HepG2 (cell line): ENCODE measurements at regions not wholly inside any gene's neighbourhood (a gene's known extent, or its start where the extent isn't known, plus 50 kb on each side); places are given as distances from the start of the nearest gene placed in this dataset.

Experiments
- ATAC-seq: fragments of 200-7000 bp; cut with Tn5 transposase; 3 replicates; pipeline ENCODE4 v1.9.1; 2020; ENCODE audit warnings: mild to moderate bottlenecking, moderate library complexity
- BruUV-seq: library from RNA; stranded (reverse); fragments of 400-500 nt; replicated peaks from 2 replicates; lab custom pipeline; 2021; lab: Mats Ljungman, UMichigan
- CTCF ChIA-PET: fragments of 300-600 bp; formaldehyde crosslinking; extraction: SDS; loops from one replicate; lab custom pipeline; 2021; ENCODE audit warnings: low total read pairs, inconsistent platforms, low intra/inter-chr PET ratio; lab: Yijun Ruan, JAX
- POLR2A ChIA-PET: fragments of 350-600 bp; sonication (Branson Sonifier 250); formaldehyde crosslinking; loops from one replicate; lab custom pipeline; 2020; ENCODE audit warnings: antibody characterized with exemption, inconsistent platforms; lab: Yijun Ruan, JAX
- DNase-seq: peaks from one replicate; pipeline ENCODE4 v3.0.0-alpha.2; 2015; ENCODE audit warnings: low spot score
- FAIRE-seq: peaks from 3 replicates; lab custom pipeline; 2011; peaks lifted over from hg19 to GRCh38; lab: Jason Lieb, UNC
- H2AFZ ChIP-seq: one replicate; pipeline ENCODE4 v1.6.1; 2011; ENCODE audit warnings: low read length, inconsistent platforms
- H3K27ac ChIP-seq: fragments of 300-600 bp; 3 replicates; pipeline ENCODE4 v1.8.0; 2011; ENCODE audit warnings: mixed run types, mild to moderate bottlenecking, mixed read lengths, low read length, inconsistent platforms; ENCODE audit not compliant: insufficient read depth; ENCODE audit errors: extremely low read length
- H3K27me3 ChIP-seq, 2 experiments: fragments of 200-600 bp in 1 of 2; 2 replicates in 1 of 2; 3 replicates in 1 of 2; pipeline versions ENCODE4 v1.6.0 to v1.8.0; 2011; ENCODE audit warnings: low read length in 2 of 2, mild to moderate bottlenecking in 2 of 2, moderate library complexity in 2 of 2, inconsistent platforms in 1 of 2; ENCODE audit not compliant: insufficient read depth in 2 of 2, control insufficient read depth in 1 of 2
- H3K36me3 ChIP-seq, 2 experiments: fragments of 200-600 bp in 1 of 2; replicated peaks in 1 of 2; 2 replicates in 1 of 2; 3 replicates in 1 of 2; pipeline versions ENCODE4 v1.5.1 to v1.8.0; 2011; ENCODE audit warnings: low read length in 2 of 2, inconsistent platforms in 1 of 2; ENCODE audit not compliant: insufficient read depth in 2 of 2, control insufficient read depth in 1 of 2
- H3K4me1 ChIP-seq: 2 replicates; pipeline ENCODE4 v1.5.1; 2012; ENCODE audit warnings: low read length, inconsistent platforms; ENCODE audit not compliant: insufficient read depth
- H3K4me2 ChIP-seq: 2 replicates; pipeline ENCODE4 v1.6.0; 2011; ENCODE audit warnings: low read depth, low read length, inconsistent platforms
- H3K4me3 ChIP-seq, 3 experiments: fragments of 200-600 bp in 1 of 3; sonication (generic), shearing (Covaris generic) in 1 of 3; replicated peaks in 1 of 3; 2 replicates each; pipeline ENCODE4 v1.5.1; 2011 to 2016; ENCODE audit warnings: low read length in 3 of 3, inconsistent platforms in 2 of 3, low read depth in 2 of 3, mild to moderate bottlenecking in 2 of 3, control low read depth in 1 of 3, mixed read lengths in 1 of 3; ENCODE audit not compliant: insufficient read depth in 1 of 3
- H3K79me2 ChIP-seq: one replicate; pipeline ENCODE4 v1.6.1; 2011; ENCODE audit warnings: low read length, inconsistent platforms; ENCODE audit not compliant: insufficient read depth
- H3K9ac ChIP-seq: 2 replicates; pipeline ENCODE4 v1.6.0; 2011; ENCODE audit warnings: mild to moderate bottlenecking, low read depth, low read length, inconsistent platforms; ENCODE audit not compliant: insufficient read depth
- H3K9me3 ChIP-seq: 2 replicates; pipeline ENCODE4 v1.5.1; 2012; ENCODE audit warnings: mild to moderate bottlenecking, low read length
- H4K20me1 ChIP-seq: 2 replicates; pipeline ENCODE4 v1.6.0; 2011; ENCODE audit warnings: inconsistent platforms, mild to moderate bottlenecking, low read length, moderate library complexity; ENCODE audit not compliant: insufficient read depth
- BCL6 ChIP-seq: IDR thresholded peaks from 2 replicates; pipeline ENCODE4 v1.6.1; 2016; ENCODE audit warnings: missing genetic modification reagents, missing compliant biosample characterization
- GABPB1 ChIP-seq: IDR thresholded peaks from 2 replicates; pipeline ENCODE4 v1.6.1; 2016; ENCODE audit warnings: mild to moderate bottlenecking, missing genetic modification reagents, moderate library complexity, missing compliant biosample characterization
- KDM1A ChIP-seq: IDR thresholded peaks from 2 replicates; pipeline ENCODE4 v1.6.1; 2016; ENCODE audit warnings: missing compliant biosample characterization
- NR1H2 ChIP-seq: sonication (generic); formaldehyde crosslinking; IDR thresholded peaks from 2 replicates; pipeline ENCODE4 v1.8.1; 2022; ENCODE audit warnings: low read depth, missing genetic modification reagents, borderline replicate concordance
- PRPF4 ChIP-seq: fragments of 200-400 bp; formaldehyde crosslinking; IDR thresholded peaks from 2 replicates; pipeline ENCODE4 v1.6.1; 2016; ENCODE audit warnings: low read length, low read depth; ENCODE audit not compliant: poor library complexity, severe bottlenecking
- SETDB1 ChIP-seq: sonication (generic); formaldehyde crosslinking; IDR thresholded peaks from 2 replicates; pipeline ENCODE4 v1.5.1; 2020; ENCODE audit warnings: missing genetic modification reagents, mild to moderate bottlenecking, borderline replicate concordance
- TARDBP ChIP-seq: sonication (generic); formaldehyde crosslinking; IDR thresholded peaks from 2 replicates; pipeline ENCODE4 v1.8.0; 2022; ENCODE audit warnings: mild to moderate bottlenecking, missing genetic modification reagents
- ZNF138 ChIP-seq: sonication (generic); formaldehyde crosslinking; IDR thresholded peaks from 2 replicates; pipeline ENCODE4 v1.5.0; 2020; ENCODE audit warnings: mild to moderate bottlenecking, low read depth, missing genetic modification reagents
- ZNF878 ChIP-seq: sonication (generic); formaldehyde crosslinking; IDR thresholded peaks from 2 replicates; pipeline ENCODE4 v1.8.1; 2023; ENCODE audit warnings: mild to moderate bottlenecking, missing genetic modification reagents, moderate library complexity
- WGBS: methylation state at CpG from one replicate; pipeline ENCODE4 v1.1.6; 2017; ENCODE audit warnings: low lambda C conversion rate; 5-methylcytosine and 5-hydroxymethylcytosine counted together
- in situ Hi-C: cut with HindIII; loops from 2 replicates; pipeline ENCODE4 v1.10.0; 2017; ENCODE audit warnings: low pct_unique_long_range_greater_than_20kb; ENCODE audit not compliant: extremely low pct_ligation_motif_present
- intact Hi-C: fragments of 100-400 bp; cut with micrococcal nuclease; formaldehyde crosslinking; loops from one replicate; pipeline ENCODE4 v1.10.0; 2022; ENCODE audit not compliant: unreplicated experiment
- TF ChIP-seq, protein P1 (sequence below): sonication (generic); formaldehyde crosslinking; IDR thresholded peaks from 2 replicates; pipeline ENCODE4 v1.4.0; 2020; ENCODE audit warnings: mild to moderate bottlenecking, missing genetic modification reagents
- TF ChIP-seq, protein P2 (sequence below): sonication (generic); formaldehyde crosslinking; IDR thresholded peaks from 2 replicates; pipeline ENCODE4 v1.8.1; 2023; ENCODE audit warnings: mild to moderate bottlenecking, inconsistent platforms, moderate library complexity, missing genetic modification reagents, borderline replicate concordance
- TF ChIP-seq, protein P3 (sequence below): sonication (generic); formaldehyde crosslinking; IDR thresholded peaks from 2 replicates; pipeline ENCODE4 v1.4.0; 2020; ENCODE audit warnings: missing genetic modification reagents

DNA sequence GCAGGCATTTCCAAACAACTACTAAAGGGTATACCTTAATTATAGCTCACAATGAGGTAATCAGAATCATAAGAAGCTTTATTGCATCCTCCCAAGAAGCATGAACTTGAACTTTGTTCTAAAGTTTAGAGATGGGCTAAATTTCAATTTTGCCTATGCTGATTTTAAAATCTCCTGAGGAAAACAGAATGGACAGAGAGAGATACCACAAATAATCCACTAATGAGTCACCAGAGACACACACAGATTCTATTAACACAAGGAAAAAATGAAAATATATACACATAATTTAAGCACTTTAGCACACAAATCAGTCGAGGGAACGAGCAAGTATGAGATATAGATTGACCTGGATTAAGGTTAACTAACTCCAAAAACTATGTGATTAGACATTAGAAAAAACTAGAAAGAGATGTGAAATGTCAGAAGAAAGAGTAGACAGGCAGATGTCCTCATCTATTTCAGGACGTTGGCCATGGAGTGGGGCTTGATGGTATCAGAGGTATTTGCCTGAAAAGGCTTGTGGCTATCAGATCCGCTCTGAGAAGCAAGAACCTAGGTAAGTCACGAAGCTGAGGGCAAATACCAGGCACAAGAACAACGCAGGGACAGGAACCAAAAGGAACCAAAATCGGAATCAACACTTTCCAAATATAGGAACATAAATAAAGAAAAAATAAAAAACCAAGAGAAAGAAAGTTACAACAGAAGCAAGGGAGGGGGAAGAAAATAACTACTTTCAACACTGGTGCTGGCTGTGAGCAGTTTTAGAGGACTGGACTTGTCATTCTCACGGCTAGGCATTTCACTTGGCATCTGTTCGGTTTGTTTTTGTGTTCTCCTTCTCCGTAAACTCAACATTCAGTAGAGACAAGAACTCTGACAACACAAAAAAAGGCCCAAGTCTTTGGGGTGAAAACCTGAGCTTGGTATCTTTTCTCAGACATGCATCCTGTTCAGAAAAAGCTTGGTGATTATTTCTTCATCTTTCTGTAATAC lies 294.6 kb upstream of the PUM3 start:
- Histone ChIP-seq H3K4me2 (no peak overlapping the region), H3K9me3 (peaks cover 7% of the 10 kb centered on the region; the same call in 1 of the 2 replicates), H2AFZ (no peak overlapping the region), H3K36me3 (no peaks in the 10 kb centered on the region), H3K79me2 (no peaks in the 10 kb centered on the region), H3K27ac (no peak overlapping the region), H3K9ac (no peak overlapping the region), H3K27me3 (no peaks in the 10 kb centered on the region), H4K20me1 (no peaks in the 10 kb centered on the region), H3K4me3 (no peak overlapping the region), H3K4me1 (0 out of 2 replicates have a peak, but pooled peaks cover 14% of the 10 kb centered on the region)
- BruUV-seq = no TSS peak
- in situ Hi-C loops (no loop called here), intact Hi-C loops (no loop called here)
- ChIA-PET POLR2A (no interaction called here), CTCF (no interaction called here)
- FAIRE-seq (no peak), DNase-seq (no peak), ATAC-seq (no peak)
- WGBS = 34% methylated on average over 10 of the region's 10 CpGs
- TF ChIP-seq KDM1A (no peak), PRPF4 (no peak), ZNF878 (CRISPR knock-in tag) (no peak), TARDBP (CRISPR knock-in tag) (no peak), GABPB1 (no peak), NR1H2 (CRISPR knock-in tag) (no peak), ZNF138 (CRISPR knock-in tag) (no peak), SETDB1 (CRISPR knock-in tag) (no peak), BCL6 (CRISPR knock-in tag) (no peak)
- TF ChIP-seq, protein P1, sequence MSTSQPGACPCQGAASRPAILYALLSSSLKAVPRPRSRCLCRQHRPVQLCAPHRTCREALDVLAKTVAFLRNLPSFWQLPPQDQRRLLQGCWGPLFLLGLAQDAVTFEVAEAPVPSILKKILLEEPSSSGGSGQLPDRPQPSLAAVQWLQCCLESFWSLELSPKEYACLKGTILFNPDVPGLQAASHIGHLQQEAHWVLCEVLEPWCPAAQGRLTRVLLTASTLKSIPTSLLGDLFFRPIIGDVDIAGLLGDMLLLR (CRISPR knock-in tag) = no peak
- TF ChIP-seq, protein P2, sequence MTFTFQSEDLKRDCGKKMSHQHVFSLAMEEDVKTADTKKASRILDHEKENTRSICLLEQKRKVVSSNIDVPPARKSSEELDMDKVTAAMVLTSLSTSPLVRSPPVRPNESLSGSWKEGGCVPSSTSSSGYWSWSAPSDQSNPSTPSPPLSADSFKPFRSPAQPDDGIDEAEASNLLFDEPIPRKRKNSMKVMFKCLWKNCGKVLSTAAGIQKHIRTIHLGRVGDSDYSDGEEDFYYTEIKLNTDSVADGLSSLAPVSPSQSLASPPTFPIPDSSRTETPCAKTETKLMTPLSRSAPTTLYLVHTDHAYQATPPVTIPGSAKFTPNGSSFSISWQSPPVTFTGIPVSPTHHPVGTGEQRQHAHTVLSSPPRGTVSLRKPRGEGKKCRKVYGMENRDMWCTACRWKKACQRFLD (CRISPR knock-in tag) = no peak
- TF ChIP-seq, protein P3, sequence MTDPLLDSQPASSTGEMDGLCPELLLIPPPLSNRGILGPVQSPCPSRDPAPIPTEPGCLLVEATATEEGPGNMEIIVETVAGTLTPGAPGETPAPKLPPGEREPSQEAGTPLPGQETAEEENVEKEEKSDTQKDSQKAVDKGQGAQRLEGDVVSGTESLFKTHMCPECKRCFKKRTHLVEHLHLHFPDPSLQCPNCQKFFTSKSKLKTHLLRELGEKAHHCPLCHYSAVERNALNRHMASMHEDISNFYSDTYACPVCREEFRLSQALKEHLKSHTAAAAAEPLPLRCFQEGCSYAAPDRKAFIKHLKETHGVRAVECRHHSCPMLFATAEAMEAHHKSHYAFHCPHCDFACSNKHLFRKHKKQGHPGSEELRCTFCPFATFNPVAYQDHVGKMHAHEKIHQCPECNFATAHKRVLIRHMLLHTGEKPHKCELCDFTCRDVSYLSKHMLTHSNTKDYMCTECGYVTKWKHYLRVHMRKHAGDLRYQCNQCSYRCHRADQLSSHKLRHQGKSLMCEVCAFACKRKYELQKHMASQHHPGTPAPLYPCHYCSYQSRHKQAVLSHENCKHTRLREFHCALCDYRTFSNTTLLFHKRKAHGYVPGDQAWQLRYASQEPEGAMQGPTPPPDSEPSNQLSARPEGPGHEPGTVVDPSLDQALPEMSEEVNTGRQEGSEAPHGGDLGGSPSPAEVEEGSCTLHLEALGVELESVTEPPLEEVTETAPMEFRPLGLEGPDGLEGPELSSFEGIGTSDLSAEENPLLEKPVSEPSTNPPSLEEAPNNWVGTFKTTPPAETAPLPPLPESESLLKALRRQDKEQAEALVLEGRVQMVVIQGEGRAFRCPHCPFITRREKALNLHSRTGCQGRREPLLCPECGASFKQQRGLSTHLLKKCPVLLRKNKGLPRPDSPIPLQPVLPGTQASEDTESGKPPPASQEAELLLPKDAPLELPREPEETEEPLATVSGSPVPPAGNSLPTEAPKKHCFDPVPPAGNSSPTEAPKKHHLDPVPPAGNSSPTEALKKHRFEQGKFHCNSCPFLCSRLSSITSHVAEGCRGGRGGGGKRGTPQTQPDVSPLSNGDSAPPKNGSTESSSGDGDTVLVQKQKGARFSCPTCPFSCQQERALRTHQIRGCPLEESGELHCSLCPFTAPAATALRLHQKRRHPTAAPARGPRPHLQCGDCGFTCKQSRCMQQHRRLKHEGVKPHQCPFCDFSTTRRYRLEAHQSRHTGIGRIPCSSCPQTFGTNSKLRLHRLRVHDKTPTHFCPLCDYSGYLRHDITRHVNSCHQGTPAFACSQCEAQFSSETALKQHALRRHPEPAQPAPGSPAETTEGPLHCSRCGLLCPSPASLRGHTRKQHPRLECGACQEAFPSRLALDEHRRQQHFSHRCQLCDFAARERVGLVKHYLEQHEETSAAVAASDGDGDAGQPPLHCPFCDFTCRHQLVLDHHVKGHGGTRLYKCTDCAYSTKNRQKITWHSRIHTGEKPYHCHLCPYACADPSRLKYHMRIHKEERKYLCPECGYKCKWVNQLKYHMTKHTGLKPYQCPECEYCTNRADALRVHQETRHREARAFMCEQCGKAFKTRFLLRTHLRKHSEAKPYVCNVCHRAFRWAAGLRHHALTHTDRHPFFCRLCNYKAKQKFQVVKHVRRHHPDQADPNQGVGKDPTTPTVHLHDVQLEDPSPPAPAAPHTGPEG (CRISPR knock-in tag) = no peak
